Medulla oblongata (tissue), 1 donor: ENCODE measurements at regions not wholly inside any gene's neighbourhood (a gene's known extent, or its start where the extent isn't known, plus 50 kb on each side); places are given as distances from the start of the nearest gene placed in this dataset.
"Not testable (repeated sequence)": the region's sequence is repeated elsewhere in the genome, so short reads cannot be mapped to it uniquely, and the experiment has no call there.

Source experiments
- DNase-seq: peaks from one replicate; pipeline ENCODE4 v3.0.0-alpha.2; 2015; ENCODE audit errors: extremely low spot score

GRCh38 chr21:14754682-14755081 lies 208.6 kb upstream of the SAMSN1 start:
- DNase-seq = no peak

DNA sequence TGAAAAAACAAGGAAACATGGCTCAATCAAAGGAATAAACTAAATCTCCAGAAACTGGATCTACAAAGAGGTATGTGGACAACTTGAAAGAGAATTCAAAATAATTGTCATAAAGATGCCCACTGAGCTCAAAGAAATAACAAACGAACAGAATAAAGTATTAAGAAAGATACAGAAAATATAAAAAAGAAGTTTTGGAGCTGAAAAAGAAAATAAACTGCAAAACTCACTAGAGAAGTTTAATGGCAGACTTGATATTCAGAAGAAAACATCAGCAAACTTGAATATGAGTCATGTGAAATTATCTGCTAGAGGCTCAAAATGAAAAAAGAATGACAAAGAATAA lies 208.1 kb upstream of the SAMSN1 start:
- no peak for DNase-seq

DNA sequence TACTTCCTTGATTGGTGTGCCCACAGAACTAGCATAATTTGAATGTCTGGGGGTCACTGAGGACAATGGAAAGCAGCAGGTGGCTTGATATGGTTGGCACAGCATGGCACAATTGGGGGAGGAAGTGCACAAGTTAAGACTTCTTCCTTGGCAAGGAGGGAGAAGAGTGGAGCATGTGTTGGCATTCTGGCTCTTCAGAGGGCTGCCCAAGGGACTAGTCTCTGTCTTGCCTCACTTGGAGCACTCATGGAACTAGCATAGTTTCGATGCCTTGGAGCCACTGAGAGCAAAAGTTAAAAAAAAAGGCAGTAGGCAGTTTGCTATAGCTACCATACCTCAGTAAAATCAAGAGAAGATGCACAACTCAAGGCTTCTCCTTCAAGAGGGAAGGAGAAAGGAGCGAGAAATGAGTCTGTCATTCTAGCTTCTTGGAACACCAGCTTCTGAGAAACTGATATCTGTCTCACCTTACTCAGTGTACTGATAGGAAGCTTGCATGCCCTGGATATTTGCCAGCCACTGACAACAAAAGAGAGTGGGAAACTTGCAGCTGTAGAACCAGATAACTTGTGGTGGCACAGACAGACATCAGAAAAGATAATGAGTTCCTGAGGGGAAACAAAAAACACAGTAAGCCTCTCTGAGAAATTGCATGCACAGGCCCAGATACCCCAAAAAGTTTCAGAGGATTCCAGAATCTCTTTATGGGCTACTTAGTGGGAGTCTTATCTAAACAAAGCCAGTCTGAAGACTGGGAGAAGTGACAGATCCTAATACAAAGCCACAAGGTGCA lies 207.5 kb upstream of the SAMSN1 start:
- no peak for DNase-seq

- no peak for DNase-seq
Observed at GRCh38 chr21:14753069-14753465, 207.0 kb upstream of the SAMSN1 start.

DNA sequence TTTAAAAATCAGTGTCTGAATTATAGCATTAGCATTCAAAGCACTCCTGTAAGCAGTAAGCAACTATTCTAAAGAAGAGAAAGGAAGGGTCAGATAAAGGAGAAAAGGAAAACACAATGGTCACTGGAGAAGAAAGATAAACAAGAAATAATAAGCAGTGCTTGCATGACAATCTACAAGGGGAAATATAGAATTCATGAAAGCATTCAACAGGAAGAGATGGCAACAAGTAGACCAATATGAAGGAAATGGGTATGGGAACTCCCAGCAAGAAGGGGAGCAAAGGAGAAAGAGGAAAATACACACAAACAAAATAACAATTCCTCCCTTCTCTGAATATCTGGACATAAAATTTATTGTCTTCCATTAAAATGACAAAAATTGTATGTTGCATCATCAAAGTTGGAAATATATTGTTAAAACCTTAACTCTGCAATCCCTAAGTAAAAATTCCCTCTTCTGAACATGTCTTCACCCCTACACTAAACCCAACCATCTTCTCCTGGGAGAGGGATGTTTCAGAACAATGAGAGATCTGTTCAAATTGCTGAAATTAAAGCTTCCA lies 206.3 kb upstream of the SAMSN1 start:
- DNase-seq = no peak

DNA sequence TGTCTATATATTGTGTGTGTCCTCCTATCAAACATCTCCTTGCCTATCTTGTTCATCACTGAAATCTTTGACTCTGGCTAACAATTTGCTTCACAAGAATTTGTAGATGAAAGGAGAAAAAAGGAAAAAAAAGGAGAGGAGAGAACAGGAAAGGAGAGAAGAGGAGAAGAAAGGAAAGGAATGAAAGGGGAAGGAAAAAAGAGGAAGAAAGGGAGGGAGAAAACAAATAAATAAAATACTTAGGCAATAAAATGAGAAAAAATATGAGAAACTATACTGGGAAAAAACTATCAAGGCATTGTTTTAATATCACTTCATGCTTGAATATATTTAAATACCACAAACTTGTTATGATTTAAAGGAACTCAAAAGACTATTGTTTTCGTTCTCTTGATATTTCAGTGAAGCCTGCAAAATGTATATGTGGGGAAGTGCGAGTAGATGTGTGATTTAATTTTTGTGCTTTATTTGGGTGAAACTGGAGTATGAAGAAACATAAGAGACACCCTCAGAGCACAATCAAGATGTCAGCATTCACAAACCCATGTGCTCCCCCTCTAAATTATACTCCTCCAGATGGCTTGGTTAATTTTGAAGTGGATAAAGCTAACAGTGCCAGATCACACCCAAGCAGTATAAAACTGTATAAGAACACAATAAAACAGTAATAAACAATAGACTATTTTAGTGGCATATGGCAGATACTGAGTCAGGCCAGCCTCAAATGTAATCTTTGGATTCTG lies 205.7 kb upstream of the SAMSN1 start:
- DNase-seq = no peak

GRCh38 chr21:14751011-14751410 lies 204.9 kb upstream of the SAMSN1 start:
- DNase-seq = no peak

GRCh38 chr21:14750041-14750440 lies 203.9 kb upstream of the SAMSN1 start:
- no peak for DNase-seq

DNA sequence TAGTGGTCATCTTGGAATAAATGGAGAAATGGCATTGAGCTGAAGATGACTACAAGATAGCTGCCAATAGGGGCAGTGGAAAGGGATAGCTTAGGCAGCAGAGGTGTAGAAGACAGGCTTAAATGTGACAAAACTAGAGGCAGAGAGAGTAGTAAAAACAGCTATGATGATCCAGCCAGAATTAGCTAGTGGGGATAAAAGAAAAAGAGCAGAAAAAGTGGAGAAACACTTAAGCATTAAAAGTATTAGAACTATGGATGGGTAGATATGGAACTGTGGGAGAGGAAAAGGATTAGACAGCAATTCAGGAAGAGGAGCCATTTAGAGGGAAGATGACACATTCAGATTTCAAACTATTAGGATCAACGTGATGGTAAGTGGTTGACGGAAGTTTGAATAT lies 202.5 kb upstream of the SAMSN1 start:
- no peak for DNase-seq

- DNase-seq = no peak
Observed at GRCh38 chr21:14744368-14744767, 198.3 kb upstream of the SAMSN1 start.

DNA sequence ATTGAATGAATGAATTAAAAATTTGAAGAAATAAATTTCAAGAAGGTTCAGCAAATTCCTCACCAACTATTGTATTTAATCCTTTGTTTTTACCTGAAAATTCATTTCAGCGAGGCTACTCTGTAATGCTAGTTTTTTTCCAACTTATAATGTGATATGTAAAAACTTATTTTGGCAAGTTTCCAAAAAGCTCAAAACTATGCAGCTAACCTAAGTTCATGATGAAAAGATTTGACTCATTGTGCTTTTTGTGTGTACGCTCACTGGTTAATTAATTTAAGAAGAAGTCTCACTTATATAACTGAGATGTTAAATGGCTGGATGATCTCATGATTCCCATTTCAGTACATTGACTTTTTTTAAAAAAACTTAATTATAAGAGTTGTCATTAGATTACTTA lies 196.0 kb upstream of the SAMSN1 start:
- no peak for DNase-seq

DNA sequence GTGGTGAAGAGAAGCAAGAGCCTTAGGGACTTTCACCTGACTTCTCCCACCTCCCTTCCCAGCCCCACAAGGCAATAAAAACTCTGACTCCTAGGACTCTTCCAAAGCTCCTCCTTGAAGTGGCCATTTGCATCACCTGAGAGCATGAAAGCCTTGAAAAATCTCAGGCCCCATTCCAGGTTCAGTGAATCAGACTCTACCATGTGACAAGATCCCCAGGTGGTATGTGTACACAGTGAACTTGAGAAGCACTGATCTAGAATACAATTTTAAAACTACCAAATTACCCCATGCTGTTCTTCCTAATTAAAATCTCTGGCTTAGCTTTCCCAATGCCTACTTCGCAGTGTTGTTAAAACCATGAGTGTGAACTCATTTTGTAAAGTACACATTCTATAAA lies 195.1 kb upstream of the SAMSN1 start:
- DNase-seq = no peak

DNA sequence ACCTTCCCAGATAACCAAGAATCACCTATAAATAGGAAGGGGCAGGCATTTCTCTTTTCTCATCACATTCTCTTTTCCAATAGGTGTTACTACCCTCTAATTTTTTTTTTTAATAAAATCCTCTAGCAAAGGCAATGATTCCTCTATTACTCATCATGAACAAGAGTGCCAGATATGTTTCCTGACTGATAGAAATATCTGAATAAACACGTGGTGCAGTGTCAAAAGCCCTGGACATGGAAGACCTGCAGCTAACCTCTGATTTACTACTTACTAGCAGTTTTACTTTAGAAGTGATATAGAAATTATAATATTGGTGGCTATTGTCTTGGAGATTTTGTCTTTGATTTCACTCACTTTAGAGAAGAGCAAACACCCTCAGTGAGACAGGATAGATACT lies 194.6 kb upstream of the SAMSN1 start:
- no peak for DNase-seq

GRCh38 chr21:14740116-14740515 lies 194.0 kb upstream of the SAMSN1 start:
- no peak for DNase-seq

DNA sequence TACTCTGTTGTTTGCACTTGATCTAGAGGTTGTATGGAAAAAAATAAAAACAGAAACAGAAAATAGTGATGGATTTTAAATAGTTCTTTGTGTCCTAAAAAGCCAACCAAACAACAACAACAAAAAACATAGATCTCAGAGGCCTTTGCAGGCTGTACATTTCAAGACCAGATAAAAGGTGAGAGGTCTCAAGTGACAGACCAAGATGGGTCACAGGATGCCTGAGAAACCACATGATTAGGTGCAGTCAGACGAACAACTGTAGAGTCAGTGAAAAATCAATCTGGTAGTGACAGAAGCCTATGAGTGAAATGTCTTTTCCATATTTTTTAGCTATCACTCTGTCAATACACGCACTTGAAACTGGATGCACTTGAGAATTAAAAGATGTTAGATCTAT lies 193.5 kb upstream of the SAMSN1 start:
- no peak for DNase-seq

- DNase-seq = not testable (repeated sequence)
Observed at GRCh38 chr21:14738576-14738975, 192.5 kb upstream of the SAMSN1 start.

GRCh38 chr21:14737922-14738321 lies 191.8 kb upstream of the SAMSN1 start:
- peak; percentile 71 for DNase-seq

GRCh38 chr21:14737284-14737691 lies 191.2 kb upstream of the SAMSN1 start:
- no peak for DNase-seq

DNA sequence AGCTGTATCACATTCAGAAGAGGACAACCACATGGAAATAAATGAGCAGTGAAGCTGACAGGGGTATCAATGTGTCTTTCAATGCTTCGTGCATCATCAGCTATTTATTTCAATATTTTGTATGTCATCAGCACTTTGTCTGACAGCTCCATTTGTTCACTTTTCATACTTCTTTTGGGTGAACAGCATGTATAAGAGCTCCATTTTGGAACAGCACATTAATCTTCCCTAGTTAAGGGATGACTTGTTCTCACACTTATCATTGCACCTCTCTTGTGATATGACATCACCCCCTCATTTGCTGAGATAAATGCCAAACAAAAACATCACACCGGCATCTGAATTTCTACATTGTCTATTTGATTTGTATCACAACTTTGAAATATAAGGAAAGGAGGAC lies 190.6 kb upstream of the SAMSN1 start:
- no peak for DNase-seq

DNA sequence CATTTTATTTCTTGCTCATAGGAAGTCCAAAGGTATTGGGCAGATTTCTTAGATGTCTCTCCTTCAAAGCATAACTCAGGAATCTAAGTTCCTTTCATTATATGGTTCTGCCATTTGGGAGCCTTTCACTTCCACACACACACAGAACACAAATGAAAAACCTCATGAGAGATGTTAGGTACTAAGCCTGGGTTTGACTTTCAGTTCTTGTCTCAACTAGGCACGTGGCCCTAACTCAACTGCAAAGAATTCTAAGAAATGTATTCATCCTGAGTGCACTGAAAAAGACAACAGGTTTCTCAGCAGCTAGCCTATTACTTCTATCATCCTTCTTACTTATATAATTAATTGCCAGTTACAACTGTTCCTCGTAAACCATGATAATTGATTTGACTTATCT lies 190.0 kb upstream of the SAMSN1 start:
- peak; percentile 44 for DNase-seq

GRCh38 chr21:14734833-14735232 lies 188.7 kb upstream of the SAMSN1 start:
- DNase-seq = no peak

DNA sequence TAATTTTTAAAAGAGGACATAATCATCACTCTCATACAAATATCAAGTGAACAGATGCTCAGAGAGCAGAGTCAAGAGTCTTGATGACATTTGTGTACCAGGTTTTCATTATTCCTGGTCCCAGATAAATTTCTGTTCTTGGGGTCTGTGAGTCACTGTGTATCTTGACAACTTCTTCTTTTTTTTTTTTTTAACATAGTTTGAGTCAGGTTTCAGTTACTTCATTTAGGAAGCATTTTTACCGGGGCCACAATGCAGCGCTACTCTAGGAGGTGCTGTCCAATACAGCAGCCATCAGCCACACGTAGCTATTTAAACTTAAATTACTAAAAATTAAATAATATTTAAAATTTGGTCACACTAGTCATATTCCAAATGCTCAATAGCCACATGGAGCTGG lies 188.1 kb upstream of the SAMSN1 start:
- DNase-seq = peak; percentile 9

GRCh38 chr21:14725219-14725618 lies 179.1 kb upstream of the SAMSN1 start:
- no peak for DNase-seq
